ENCODE measurements at regions not wholly inside any gene's neighbourhood (a gene's known extent, or its start where the extent isn't known, plus 50 kb on each side); places are given as distances from the start of the nearest gene placed in this dataset.

DNA sequence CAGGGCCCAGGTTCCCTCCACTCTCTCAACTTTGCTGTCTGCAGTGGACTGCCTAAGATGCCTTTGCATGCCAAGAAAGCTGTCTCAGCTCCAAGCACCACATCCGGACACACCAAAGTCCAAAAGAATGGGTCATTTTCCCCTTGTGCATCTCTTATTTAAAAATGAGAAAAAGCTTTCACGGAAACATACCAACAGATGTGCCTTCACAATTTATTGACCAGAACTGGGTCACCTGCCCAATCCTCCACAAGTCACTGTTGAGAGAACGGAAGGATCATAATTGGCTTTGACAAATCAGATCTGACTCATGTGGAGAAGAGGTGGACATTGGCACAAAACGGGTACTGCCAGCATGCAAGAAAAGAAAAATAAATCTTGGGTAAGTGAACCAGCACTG lies 258.3 kb downstream of the SNX13 start:
- TF ChIP-seq, protein P1, sequence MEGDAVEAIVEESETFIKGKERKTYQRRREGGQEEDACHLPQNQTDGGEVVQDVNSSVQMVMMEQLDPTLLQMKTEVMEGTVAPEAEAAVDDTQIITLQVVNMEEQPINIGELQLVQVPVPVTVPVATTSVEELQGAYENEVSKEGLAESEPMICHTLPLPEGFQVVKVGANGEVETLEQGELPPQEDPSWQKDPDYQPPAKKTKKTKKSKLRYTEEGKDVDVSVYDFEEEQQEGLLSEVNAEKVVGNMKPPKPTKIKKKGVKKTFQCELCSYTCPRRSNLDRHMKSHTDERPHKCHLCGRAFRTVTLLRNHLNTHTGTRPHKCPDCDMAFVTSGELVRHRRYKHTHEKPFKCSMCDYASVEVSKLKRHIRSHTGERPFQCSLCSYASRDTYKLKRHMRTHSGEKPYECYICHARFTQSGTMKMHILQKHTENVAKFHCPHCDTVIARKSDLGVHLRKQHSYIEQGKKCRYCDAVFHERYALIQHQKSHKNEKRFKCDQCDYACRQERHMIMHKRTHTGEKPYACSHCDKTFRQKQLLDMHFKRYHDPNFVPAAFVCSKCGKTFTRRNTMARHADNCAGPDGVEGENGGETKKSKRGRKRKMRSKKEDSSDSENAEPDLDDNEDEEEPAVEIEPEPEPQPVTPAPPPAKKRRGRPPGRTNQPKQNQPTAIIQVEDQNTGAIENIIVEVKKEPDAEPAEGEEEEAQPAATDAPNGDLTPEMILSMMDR (IDR thresholded peaks at IDR 0.05), result no peak
- TF ChIP-seq POLR2A (IDR thresholded peaks at IDR 0.05), result no peak
